ENCODE measurements at regions not wholly inside any gene's neighbourhood (a gene's known extent, or its start where the extent isn't known, plus 50 kb on each side); places are given as distances from the start of the nearest gene placed in this dataset.

GRCh38 chr14:66228267-66228970 lies 257.8 kb upstream of the CCDC196 start:
- intact Hi-C loops (cut with DNase I; ENCODE audit: low total_unique reads) = no loop called here
- DNase-seq = no peak
- Histone ChIP-seq H3K9me3 (no peaks in the 10 kb centered on the region), H3K4me1 (no peaks in the 10 kb centered on the region), H3K36me3 (no peaks in the 10 kb centered on the region), H3K27me3 (no peaks in the 10 kb centered on the region), H3K4me3 (no peak overlapping the region), H3K27ac (no peak overlapping the region)
- TF ChIP-seq CTCF (IDR thresholded peaks at IDR 0.05) (no peak), POLR2A (IDR thresholded peaks at IDR 0.05) (no peak)

- Histone ChIP-seq H3K4me3 (no peak overlapping the region), H3K27ac (no peak overlapping the region), H3K27me3 (no peaks in the 10 kb centered on the region), H3K36me3 (no peaks in the 10 kb centered on the region), H3K4me1 (no peaks in the 10 kb centered on the region), H3K9me3 (no peaks in the 10 kb centered on the region)
- intact Hi-C loops (cut with DNase I; ENCODE audit: low total_unique reads) = no loop called here
- DNase-seq = no peak
- TF ChIP-seq POLR2A (IDR thresholded peaks at IDR 0.05) (no peak), CTCF (IDR thresholded peaks at IDR 0.05) (no peak)
These were observed 254.4 kb upstream of the CCDC196 start for GRCh38 chr14:66231820-66232219.

DNA sequence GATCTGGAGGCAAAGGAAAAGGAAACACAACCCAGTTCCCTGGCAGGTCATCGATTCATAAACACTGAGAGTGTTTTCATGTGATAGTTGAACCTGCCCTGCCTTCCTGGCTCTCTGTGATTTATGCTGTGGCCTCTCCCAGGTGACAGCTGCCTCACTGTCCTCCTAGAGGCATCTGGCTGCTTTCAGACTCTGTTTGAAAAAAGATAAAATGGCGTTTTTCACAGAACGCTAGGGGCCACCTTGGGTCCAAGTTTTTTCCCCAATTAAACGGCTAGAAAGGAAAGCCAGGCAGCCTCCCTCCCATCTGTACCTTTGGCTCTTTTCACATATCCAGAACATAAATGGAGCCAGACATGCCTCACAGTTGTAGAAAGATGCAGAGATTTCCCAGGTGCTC lies 252.6 kb upstream of the CCDC196 start:
- Histone ChIP-seq H3K36me3 (no peaks in the 10 kb centered on the region), H3K27me3 (no peaks in the 10 kb centered on the region), H3K4me3 (no peak overlapping the region), H3K27ac (no peak overlapping the region), H3K9me3 (no peaks in the 10 kb centered on the region), H3K4me1 (no peaks in the 10 kb centered on the region)
- no peak for DNase-seq
- intact Hi-C loops (cut with DNase I; ENCODE audit: low total_unique reads) = no loop called here
- TF ChIP-seq POLR2A (IDR thresholded peaks at IDR 0.05) (no peak), CTCF (IDR thresholded peaks at IDR 0.05) (no peak)

DNA sequence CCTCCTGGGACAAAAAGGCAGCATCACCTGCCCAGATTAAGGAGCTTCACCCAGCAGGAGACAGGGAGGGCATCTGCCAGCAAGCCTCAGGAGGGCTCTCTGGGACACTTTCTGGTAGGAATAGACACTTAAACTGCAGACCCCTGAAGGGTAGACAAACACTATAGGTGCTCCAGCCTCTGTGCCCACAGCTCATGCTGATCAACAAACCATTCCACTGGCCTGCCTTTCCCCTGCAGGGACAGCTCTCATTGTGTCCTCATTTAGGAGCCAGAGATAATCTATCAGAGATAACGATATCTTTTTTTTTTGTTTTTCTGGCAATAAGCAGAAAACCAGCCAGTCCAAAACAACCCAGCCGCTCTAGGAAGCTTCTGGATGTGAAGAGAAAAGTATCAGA lies 251.8 kb upstream of the CCDC196 start:
- H3K36me3 ChIP-seq = no peaks in the 10 kb centered on the region
- H3K9me3 ChIP-seq = no peaks in the 10 kb centered on the region
- H3K4me1 ChIP-seq = no peaks in the 10 kb centered on the region
- no peak overlapping the region for H3K27ac ChIP-seq
- TF ChIP-seq POLR2A (IDR thresholded peaks at IDR 0.05) (no peak), CTCF (IDR thresholded peaks at IDR 0.05) (no peak)
- intact Hi-C loops (cut with DNase I; ENCODE audit: low total_unique reads) = no loop called here
- no peak overlapping the region for H3K4me3 ChIP-seq
- DNase-seq = no peak
- no peaks in the 10 kb centered on the region for H3K27me3 ChIP-seq

GRCh38 chr14:66237741-66238140 lies 248.4 kb upstream of the CCDC196 start:
- H3K27me3 ChIP-seq = no peaks in the 10 kb centered on the region

More at GRCh38 chr14:66237741-66238140, 248.4 kb upstream of the CCDC196 start:
- Histone ChIP-seq H3K4me1 (no peaks in the 10 kb centered on the region), H3K27ac (no peak overlapping the region), H3K4me3 (no peak overlapping the region), H3K9me3 (no peaks in the 10 kb centered on the region), H3K36me3 (no peaks in the 10 kb centered on the region)
- DNase-seq = no peak
- intact Hi-C loops (cut with DNase I; ENCODE audit: low total_unique reads) = no loop called here
- no peak for TF ChIP-seq POLR2A (IDR thresholded peaks at IDR 0.05)
- TF ChIP-seq CTCF (IDR thresholded peaks at IDR 0.05) = no peak

Measured in uterus (tissue), 3 donors.